ENCODE measurements at regions not wholly inside any gene's neighbourhood (a gene's known extent, or its start where the extent isn't known, plus 50 kb on each side); places are given as distances from the start of the nearest gene placed in this dataset.
A peak's percentile ranks its signal among the peaks of the same experiment; 100 is the strongest.

GRCh38 chr2:118223992-118224894, 136.0 kb downstream of the INSIG2 start:
- peak in 1 of 6 donors; percentile 44 for DNase-seq (ENCODE audit: low read depth in 4 of 6, low spot score in 6 of 6)
- Histone ChIP-seq H3K36me3 (ENCODE audit: control insufficient read depth, insufficient read depth, low read length) (no peaks in the 10 kb centered on the region), H3K27ac (ENCODE audit: low read depth, low read length) (peak overlapping the region; percentile 22), H3K4me3 (ENCODE audit: low read depth, low read length) (peak overlapping the region; percentile 4), H3K9me3 (ENCODE audit: control insufficient read depth, insufficient read depth, low read length) (no peaks in the 10 kb centered on the region), H3K4me1 (ENCODE audit: control insufficient read depth, insufficient read depth, low read length) (peaks cover 19% of the 10 kb centered on the region), H3K27me3 (ENCODE audit: control insufficient read depth, insufficient read depth, low read length) (peaks cover 55% of the 10 kb centered on the region)
- WGBS (ENCODE audit: insufficient coverage): under 1% methylated on average over 76 of the region's 77 CpGs

DNA sequence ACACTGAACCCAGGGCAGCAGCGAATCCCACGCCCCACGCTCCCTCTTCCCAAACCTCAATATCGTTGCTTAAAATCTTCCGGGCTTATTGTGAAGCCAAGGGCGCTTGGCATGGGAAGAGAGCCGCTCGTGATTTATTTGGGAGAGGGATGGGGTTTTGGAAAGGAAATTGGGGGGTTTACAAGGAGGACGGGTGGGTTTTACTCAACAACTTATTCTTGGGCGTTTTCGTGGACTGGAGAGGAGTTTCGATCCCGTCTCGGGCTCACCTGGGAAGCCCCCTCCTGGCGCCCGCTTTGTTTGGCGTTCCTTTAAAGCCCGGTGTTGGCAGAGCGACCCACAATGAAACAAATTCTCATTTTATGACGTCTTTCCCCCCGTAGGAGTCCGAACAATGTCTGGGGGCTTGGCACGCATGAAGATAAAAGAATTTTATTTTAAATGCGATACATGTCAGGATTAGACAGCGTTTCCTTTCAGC, 135.3 kb downstream of the INSIG2 start:
- H3K4me1 ChIP-seq (ENCODE audit: control insufficient read depth, insufficient read depth, low read length): peaks cover 19% of the 10 kb centered on the region
- H3K27ac ChIP-seq (ENCODE audit: low read depth, low read length): no peak overlapping the region
- no peak overlapping the region for H3K4me3 ChIP-seq (ENCODE audit: low read depth, low read length)
- no peaks in the 10 kb centered on the region for H3K36me3 ChIP-seq (ENCODE audit: control insufficient read depth, insufficient read depth, low read length)
- DNase-seq (ENCODE audit: low read depth in 4 of 6, low spot score in 6 of 6): peak in 4 of 6 donors; percentile 31 to 70 (median 49)
- H3K9me3 ChIP-seq (ENCODE audit: control insufficient read depth, insufficient read depth, low read length): no peaks in the 10 kb centered on the region
- WGBS (ENCODE audit: insufficient coverage): 0% methylated on average over 16 of the region's 25 CpGs
- peaks cover 55% of the 10 kb centered on the region for H3K27me3 ChIP-seq (ENCODE audit: control insufficient read depth, insufficient read depth, low read length)

GRCh38 chr2:118222672-118223421, 134.6 kb downstream of the INSIG2 start:
- H3K4me1 ChIP-seq (ENCODE audit: control insufficient read depth, insufficient read depth, low read length): peaks cover 19% of the 10 kb centered on the region
- no peaks in the 10 kb centered on the region for H3K36me3 ChIP-seq (ENCODE audit: control insufficient read depth, insufficient read depth, low read length)
- no peaks in the 10 kb centered on the region for H3K9me3 ChIP-seq (ENCODE audit: control insufficient read depth, insufficient read depth, low read length)
- H3K27me3 ChIP-seq (ENCODE audit: control insufficient read depth, insufficient read depth, low read length): peaks cover 55% of the 10 kb centered on the region
- DNase-seq (ENCODE audit: low read depth in 4 of 6, low spot score in 6 of 6): peak in 3 of 6 donors; percentile 15 to 59 (median 55)
- no peak overlapping the region for H3K27ac ChIP-seq (ENCODE audit: low read depth, low read length)
- H3K4me3 ChIP-seq (ENCODE audit: low read depth, low read length): no peak overlapping the region
- WGBS (ENCODE audit: insufficient coverage): 10% methylated on average over 2 of the region's 8 CpGs

GRCh38 chr2:118222273-118222594, 134.0 kb downstream of the INSIG2 start:
- peaks cover 55% of the 10 kb centered on the region for H3K27me3 ChIP-seq (ENCODE audit: control insufficient read depth, insufficient read depth, low read length)

DNA sequence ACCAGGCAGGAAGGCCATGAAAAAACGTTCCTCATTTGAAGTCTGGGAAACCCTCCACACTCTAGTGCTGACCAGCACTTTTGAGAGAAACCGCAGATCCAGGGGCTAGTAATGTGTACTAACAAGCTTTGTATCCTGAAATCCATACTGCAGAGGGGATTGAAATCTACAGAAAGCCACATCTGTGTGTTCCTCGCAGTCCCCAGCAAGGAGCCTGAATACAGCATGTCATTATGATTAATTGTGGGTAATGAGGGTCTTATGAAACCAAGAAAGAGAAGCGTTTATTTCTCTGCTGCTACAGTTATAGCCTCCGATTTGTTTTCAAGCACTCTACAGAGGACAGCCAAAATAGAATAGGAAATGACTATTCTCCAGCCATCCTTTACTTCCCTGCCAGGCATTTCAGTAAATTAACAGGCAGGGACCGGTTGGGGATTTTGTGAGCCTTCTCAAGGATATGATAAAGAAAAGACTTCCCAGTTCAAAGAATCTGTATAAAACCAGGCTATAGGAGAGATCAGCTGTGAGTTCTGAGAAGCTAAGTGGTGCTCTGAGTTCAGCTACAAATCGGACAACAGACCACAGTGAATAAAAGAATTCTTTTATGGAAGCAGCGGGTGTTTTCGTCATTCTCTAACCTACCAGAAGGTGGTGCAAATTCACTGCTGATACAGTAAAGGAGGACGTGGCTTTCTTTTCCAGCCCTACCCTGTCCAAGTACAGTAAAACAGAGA, 133.4 kb downstream of the INSIG2 start:
- peak; percentile 65 to 96 (median 72) for DNase-seq (ENCODE audit: low read depth in 4 of 6, low spot score in 6 of 6)
- 0% methylated on average over 2 of the region's 10 CpGs for WGBS (ENCODE audit: insufficient coverage)
- peaks cover 19% of the 10 kb centered on the region for H3K4me1 ChIP-seq (ENCODE audit: control insufficient read depth, insufficient read depth, low read length)
- no peak overlapping the region for H3K4me3 ChIP-seq (ENCODE audit: low read depth, low read length)
- peaks cover 51% of the 10 kb centered on the region for H3K27me3 ChIP-seq (ENCODE audit: control insufficient read depth, insufficient read depth, low read length)
- no peaks in the 10 kb centered on the region for H3K9me3 ChIP-seq (ENCODE audit: control insufficient read depth, insufficient read depth, low read length)
- no peaks in the 10 kb centered on the region for H3K36me3 ChIP-seq (ENCODE audit: control insufficient read depth, insufficient read depth, low read length)
- H3K27ac ChIP-seq (ENCODE audit: low read depth, low read length): no peak overlapping the region

More at GRCh38 chr2:118222273-118222594, 134.0 kb downstream of the INSIG2 start:
- DNase-seq (ENCODE audit: low read depth in 4 of 6, low spot score in 6 of 6): no peak
- Histone ChIP-seq H3K36me3 (ENCODE audit: control insufficient read depth, insufficient read depth, low read length) (no peaks in the 10 kb centered on the region), H3K4me1 (ENCODE audit: control insufficient read depth, insufficient read depth, low read length) (peaks cover 19% of the 10 kb centered on the region), H3K4me3 (ENCODE audit: low read depth, low read length) (no peak overlapping the region), H3K9me3 (ENCODE audit: control insufficient read depth, insufficient read depth, low read length) (no peaks in the 10 kb centered on the region), H3K27ac (ENCODE audit: low read depth, low read length) (no peak overlapping the region)

DNA sequence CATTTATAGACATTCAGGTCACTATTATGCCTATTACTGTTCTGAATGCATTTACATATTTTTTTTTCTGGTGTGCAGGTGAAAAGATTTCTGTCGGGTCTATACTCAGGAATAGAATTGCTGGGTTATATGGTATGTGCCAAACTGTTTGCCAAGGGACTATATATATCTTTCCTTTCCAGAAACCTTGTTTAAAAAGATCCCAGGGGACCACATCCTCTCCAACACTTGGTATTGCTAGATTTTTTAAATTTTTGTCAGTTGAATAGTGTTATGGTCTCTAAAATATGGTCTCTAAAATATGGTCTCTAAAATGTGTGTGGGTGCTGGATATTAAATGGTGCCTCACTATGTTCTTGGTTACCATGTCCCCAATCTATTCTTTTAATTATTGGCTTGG, 131.3 kb downstream of the INSIG2 start:
- Histone ChIP-seq H3K9me3 (ENCODE audit: control insufficient read depth, insufficient read depth, low read length) (no peaks in the 10 kb centered on the region), H3K36me3 (ENCODE audit: control insufficient read depth, insufficient read depth, low read length) (no peaks in the 10 kb centered on the region), H3K4me1 (ENCODE audit: control insufficient read depth, insufficient read depth, low read length) (peaks cover 13% of the 10 kb centered on the region), H3K27me3 (ENCODE audit: control insufficient read depth, insufficient read depth, low read length) (peaks cover 31% of the 10 kb centered on the region), H3K4me3 (ENCODE audit: low read depth, low read length) (no peak overlapping the region), H3K27ac (ENCODE audit: low read depth, low read length) (no peak overlapping the region)
- DNase-seq (ENCODE audit: low read depth in 4 of 6, low spot score in 6 of 6): no peak
- no CpG with 5 or more reads among the region's 1 CpG for WGBS (ENCODE audit: insufficient coverage)

DNA sequence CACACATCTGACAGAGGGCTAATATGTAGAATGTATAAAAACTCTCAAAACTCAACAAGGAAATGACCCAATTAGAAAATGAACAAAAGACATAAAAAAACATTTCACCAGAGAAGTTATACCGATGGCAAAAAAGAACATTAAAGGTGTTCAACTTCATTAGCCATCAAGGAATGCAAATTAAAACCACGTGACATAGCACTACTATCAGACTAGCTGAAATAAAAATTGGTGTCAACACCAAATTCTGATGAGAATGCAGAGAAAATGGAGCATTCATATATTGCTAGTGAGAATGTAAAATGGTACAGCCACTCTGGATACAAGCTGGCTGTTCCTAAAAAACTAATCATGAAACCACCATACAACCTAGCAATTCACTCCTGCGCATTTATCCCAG, 128.0 kb downstream of the INSIG2 start:
- Histone ChIP-seq H3K27ac (ENCODE audit: low read depth, low read length) (no peak overlapping the region), H3K4me3 (ENCODE audit: low read depth, low read length) (no peak overlapping the region), H3K4me1 (ENCODE audit: control insufficient read depth, insufficient read depth, low read length) (no peaks in the 10 kb centered on the region), H3K36me3 (ENCODE audit: control insufficient read depth, insufficient read depth, low read length) (no peaks in the 10 kb centered on the region), H3K27me3 (ENCODE audit: control insufficient read depth, insufficient read depth, low read length) (peaks cover 3% of the 10 kb centered on the region), H3K9me3 (ENCODE audit: control insufficient read depth, insufficient read depth, low read length) (no peaks in the 10 kb centered on the region)
- no CpG with 5 or more reads among the region's 3 CpGs for WGBS (ENCODE audit: insufficient coverage)
- no peak for DNase-seq (ENCODE audit: low read depth in 4 of 6, low spot score in 6 of 6)

GRCh38 chr2:118209727-118210126, 121.5 kb downstream of the INSIG2 start:
- H3K4me3 ChIP-seq (ENCODE audit: low read depth, low read length): no peak overlapping the region
- no peaks in the 10 kb centered on the region for H3K9me3 ChIP-seq (ENCODE audit: control insufficient read depth, insufficient read depth, low read length)
- no peak for DNase-seq (ENCODE audit: low read depth in 4 of 6, low spot score in 6 of 6)
- H3K27me3 ChIP-seq (ENCODE audit: control insufficient read depth, insufficient read depth, low read length): no peaks in the 10 kb centered on the region
- H3K27ac ChIP-seq (ENCODE audit: low read depth, low read length): no peak overlapping the region
- no CpG with 5 or more reads among the region's 1 CpG for WGBS (ENCODE audit: insufficient coverage)
- H3K36me3 ChIP-seq (ENCODE audit: control insufficient read depth, insufficient read depth, low read length): no peaks in the 10 kb centered on the region
- H3K4me1 ChIP-seq (ENCODE audit: control insufficient read depth, insufficient read depth, low read length): no peaks in the 10 kb centered on the region

DNA sequence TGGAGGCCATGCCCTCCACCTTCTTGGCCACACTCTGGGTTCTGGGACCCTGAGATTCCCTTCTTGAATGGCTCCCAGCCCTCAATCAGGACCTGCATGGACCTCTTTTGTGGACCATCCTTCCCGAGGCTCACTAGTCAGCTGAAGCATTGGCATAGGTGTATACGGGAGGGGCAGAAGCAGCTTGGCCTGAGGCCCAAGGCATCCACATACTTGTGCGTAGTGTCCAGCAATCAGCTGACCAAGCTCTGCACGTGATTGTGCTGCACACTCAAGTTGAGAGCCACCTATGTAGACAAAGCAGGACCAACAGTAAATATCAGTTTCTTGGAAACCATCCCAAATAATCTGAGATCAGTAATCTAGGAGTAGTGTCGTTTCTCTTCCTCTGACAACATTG, 119.6 kb downstream of the INSIG2 start:
- H3K4me3 ChIP-seq (ENCODE audit: low read depth, low read length): no peak overlapping the region
- no peaks in the 10 kb centered on the region for H3K9me3 ChIP-seq (ENCODE audit: control insufficient read depth, insufficient read depth, low read length)
- WGBS (ENCODE audit: insufficient coverage): 74% methylated on average over 3 of the region's 5 CpGs
- no peaks in the 10 kb centered on the region for H3K4me1 ChIP-seq (ENCODE audit: control insufficient read depth, insufficient read depth, low read length)
- no peaks in the 10 kb centered on the region for H3K27me3 ChIP-seq (ENCODE audit: control insufficient read depth, insufficient read depth, low read length)
- DNase-seq (ENCODE audit: low read depth in 4 of 6, low spot score in 6 of 6): no peak
- no peaks in the 10 kb centered on the region for H3K36me3 ChIP-seq (ENCODE audit: control insufficient read depth, insufficient read depth, low read length)
- no peak overlapping the region for H3K27ac ChIP-seq (ENCODE audit: low read depth, low read length)
